H9 (cell line): ENCODE measurements at regions not wholly inside any gene's neighbourhood (a gene's known extent, or its start where the extent isn't known, plus 50 kb on each side); places are given as distances from the start of the nearest gene placed in this dataset.

Source experiments
- DNase-seq: peaks from one replicate; pipeline ENCODE4 v3.0.0-alpha.2; 2017
- H2AFZ ChIP-seq: one replicate; pipeline ENCODE4 v1.6.1; 2013; ENCODE audit warnings: mild to moderate bottlenecking, low read length, control low read depth, moderate library complexity
- H2AK5ac ChIP-seq: 2 replicates; pipeline ENCODE4 v1.6.1; 2013; ENCODE audit warnings: low read length, control low read depth, mixed read lengths; ENCODE audit not compliant: insufficient read length
- H2BK120ac ChIP-seq: one replicate; pipeline ENCODE4 v1.6.1; 2013; ENCODE audit warnings: low read depth, mild to moderate bottlenecking, low read length, control low read depth, inconsistent platforms; ENCODE audit not compliant: poor library complexity, severe bottlenecking
- H2BK12ac ChIP-seq: 2 replicates; pipeline ENCODE4 v1.6.1; 2013; ENCODE audit warnings: low read length, control low read depth, mixed read lengths, low read depth; ENCODE audit not compliant: insufficient read length
- H2BK15ac ChIP-seq: 2 replicates; pipeline ENCODE4 v1.6.1; 2013; ENCODE audit warnings: low read depth, low read length, control low read depth
- H2BK20ac ChIP-seq: one replicate; pipeline ENCODE4 v1.6.1; 2013; ENCODE audit warnings: low read depth, mild to moderate bottlenecking, low read length, control low read depth, inconsistent platforms; ENCODE audit not compliant: poor library complexity, severe bottlenecking
- H2BK5ac ChIP-seq: 2 replicates; pipeline ENCODE4 v1.6.1; 2013; ENCODE audit warnings: low read length, control low read depth, mixed read lengths; ENCODE audit not compliant: insufficient read length
- H3K14ac ChIP-seq: 2 replicates; pipeline ENCODE4 v1.6.1; 2013; ENCODE audit warnings: low read length, control low read depth; ENCODE audit not compliant: insufficient read depth
- H3K18ac ChIP-seq: 2 replicates; pipeline ENCODE4 v1.6.1; 2013; ENCODE audit warnings: low read depth, mild to moderate bottlenecking, mixed read lengths, low read length, control low read depth; ENCODE audit not compliant: insufficient read length
- H3K23ac ChIP-seq: 2 replicates; pipeline ENCODE4 v1.6.1; 2013; ENCODE audit warnings: low read length, control low read depth, mixed read lengths, low read depth; ENCODE audit not compliant: insufficient read length
- H3K23me2 ChIP-seq: 2 replicates; pipeline ENCODE4 v1.6.1; 2013; ENCODE audit warnings: low read depth, mild to moderate bottlenecking, mixed read lengths, low read length, control low read depth; ENCODE audit not compliant: insufficient read length, poor library complexity, severe bottlenecking
- H3K27ac ChIP-seq: 2 replicates; pipeline ENCODE4 v1.5.1; 2013; ENCODE audit warnings: low read length, control low read depth, mixed read lengths, low read depth; ENCODE audit not compliant: insufficient read length
- H3K27me3 ChIP-seq: 2 replicates; pipeline ENCODE4 v1.6.1; 2013; ENCODE audit warnings: low read length, control low read depth, inconsistent platforms; ENCODE audit not compliant: insufficient read depth
- H3K4ac ChIP-seq: 2 replicates; pipeline ENCODE4 v1.6.1; 2013; ENCODE audit warnings: low read depth, mild to moderate bottlenecking, control low read depth, inconsistent platforms, low read length, moderate library complexity
- H3K4me1 ChIP-seq: 2 replicates; pipeline ENCODE4 v1.6.1; 2013; ENCODE audit warnings: low read length, control low read depth, inconsistent platforms; ENCODE audit not compliant: insufficient read depth
- H3K4me2 ChIP-seq: 2 replicates; pipeline ENCODE4 v1.6.1; 2013; ENCODE audit warnings: low read length, control low read depth, mixed read lengths; ENCODE audit not compliant: insufficient read length, insufficient read depth
- H3K56ac ChIP-seq: 2 replicates; pipeline ENCODE4 v1.6.1; 2013; ENCODE audit warnings: low read depth, mild to moderate bottlenecking, mixed read lengths, low read length, control low read depth; ENCODE audit not compliant: insufficient read length
- H3K79me1 ChIP-seq: 2 replicates; pipeline ENCODE4 v1.6.1; 2013; ENCODE audit warnings: low read depth, mild to moderate bottlenecking, moderate library complexity, low read length, control low read depth, inconsistent platforms; ENCODE audit not compliant: insufficient read depth, poor library complexity, severe bottlenecking
- H3K79me2 ChIP-seq: 2 replicates; pipeline ENCODE4 v1.6.1; 2013; ENCODE audit warnings: low read length, control low read depth, inconsistent platforms; ENCODE audit not compliant: insufficient read depth
- H3K9ac ChIP-seq: 2 replicates; pipeline ENCODE4 v1.6.1; 2013; ENCODE audit warnings: low read length, control low read depth, mixed read lengths; ENCODE audit not compliant: insufficient read length; ENCODE audit errors: extremely low read depth
- H3K9me3 ChIP-seq: one replicate; pipeline ENCODE4 v1.6.1; 2013; ENCODE audit warnings: low read depth, low read length, inconsistent platforms; ENCODE audit not compliant: control insufficient read depth
- H3T11ph ChIP-seq: one replicate; pipeline ENCODE4 v1.6.1; 2013; ENCODE audit warnings: mild to moderate bottlenecking, low read length, control low read depth, inconsistent platforms
- H4K20me1 ChIP-seq: one replicate; pipeline ENCODE4 v1.6.1; 2013; ENCODE audit not compliant: control insufficient read depth, insufficient read length, insufficient read depth
- H4K5ac ChIP-seq: 2 replicates; pipeline ENCODE4 v1.6.1; 2013; ENCODE audit warnings: low read depth, mild to moderate bottlenecking, mixed read lengths, low read length, control low read depth; ENCODE audit not compliant: insufficient read length
- H4K8ac ChIP-seq: replicated peaks from 2 replicates; pipeline ENCODE4 v1.6.1; 2013; ENCODE audit warnings: low read length, control low read depth, mixed read lengths, low read depth; ENCODE audit not compliant: insufficient read length
- H4K91ac ChIP-seq: 2 replicates; pipeline ENCODE4 v1.6.1; 2013; ENCODE audit warnings: low read depth, mild to moderate bottlenecking, moderate library complexity, mixed read lengths, low read length, control low read depth; ENCODE audit not compliant: insufficient read length
- H3K27ac Mint-ChIP-seq, 3 experiments: 2 replicates in 2 of 3; 3 replicates in 1 of 3; pipeline ENCODE4 v1.8.0; 2020 to 2021; ENCODE audit warnings: mixed read lengths in 3 of 3, mild to moderate bottlenecking in 1 of 3, moderate library complexity in 1 of 3
- H3K27me3 Mint-ChIP-seq: 2 replicates; pipeline ENCODE4 v1.8.0; 2021; ENCODE audit warnings: low read depth, mild to moderate bottlenecking, moderate library complexity, mixed read lengths
- H3K36me3 Mint-ChIP-seq, 3 experiments: 2 replicates in 2 of 3; 3 replicates in 1 of 3; pipeline ENCODE4 v1.8.0; 2020 to 2021; ENCODE audit warnings: low read depth in 3 of 3, mixed read lengths in 3 of 3; ENCODE audit not compliant: insufficient read depth in 1 of 3
- H3K4me1 Mint-ChIP-seq, 2 experiments: 2 replicates each; pipeline ENCODE4 v1.8.0; 2020; ENCODE audit warnings: mixed read lengths in 2 of 2
- H3K4me3 Mint-ChIP-seq, 2 experiments: 2 replicates in 1 of 2; 3 replicates in 1 of 2; pipeline ENCODE4 v1.8.0; 2020 to 2021; ENCODE audit warnings: mild to moderate bottlenecking in 2 of 2, mixed read lengths in 2 of 2, moderate library complexity in 1 of 2
- H3K9me3 Mint-ChIP-seq, 2 experiments: 2 replicates in 1 of 2; 3 replicates in 1 of 2; pipeline ENCODE4 v1.8.0; 2020; ENCODE audit warnings: mild to moderate bottlenecking in 2 of 2, mixed read lengths in 2 of 2, moderate library complexity in 1 of 2
- CTCF ChIP-seq: fragments of 200-600 bp; sonication (generic); conservative IDR thresholded peaks from 3 replicates; pipeline ENCODE4 v1.8.0; 2021; ENCODE audit warnings: antibody characterized with exemption, mild to moderate bottlenecking
- WGBS: extraction: QIAGEN DNeasy Blood & Tissue Kit; methylation state at CpG from one replicate; pipeline ENCODE4 v1.1.7; 2013; ENCODE audit warnings: missing lambda C conversion rate, low lambda C conversion rate, mixed read lengths; ENCODE audit not compliant: insufficient read length; ENCODE audit errors: extremely low coverage; 5-methylcytosine and 5-hydroxymethylcytosine counted together

- no peak overlapping the region for H3K56ac ChIP-seq
- no peak overlapping the region; a peak in 1 of 7 replicates for H3K27ac Mint-ChIP-seq
- H3K4ac ChIP-seq, result no peak overlapping the region
- no peaks in the 10 kb centered on the region for H3K79me2 ChIP-seq
- H2BK15ac ChIP-seq, result no peak overlapping the region
- H2BK20ac ChIP-seq, result no peak overlapping the region
- H4K20me1 ChIP-seq, result no peaks in the 10 kb centered on the region
- H3K4me2 ChIP-seq, result no peak overlapping the region
- H3K27ac ChIP-seq, result no peak overlapping the region
- no peak overlapping the region for H2BK5ac ChIP-seq
- H3K4me3 Mint-ChIP-seq, result no peak overlapping the region
- H2BK120ac ChIP-seq, result no peak overlapping the region
- peaks cover 23 to 25% of the 10 kb centered on the region in 2 experiments for H3K4me1 Mint-ChIP-seq
- H3K9ac ChIP-seq, result no peak overlapping the region
- H2BK12ac ChIP-seq, result no peak overlapping the region
- no peak overlapping the region for H3K23ac ChIP-seq
- H3K23me2 ChIP-seq, result no peaks in the 10 kb centered on the region
- no peak for TF ChIP-seq CTCF
- H4K91ac ChIP-seq, result no peak overlapping the region
- H3K18ac ChIP-seq, result no peak overlapping the region
- H3K9me3 ChIP-seq, result no peaks in the 10 kb centered on the region
- no peak for DNase-seq
- H3K36me3 Mint-ChIP-seq, result no peaks in the 10 kb centered on the region; a peak in 1 of 7 replicates
- WGBS, result no CpG with 5 or more reads among the region's 1 CpG
- H4K5ac ChIP-seq, result no peak overlapping the region
- no peaks in the 10 kb centered on the region; a peak in 1 of 5 replicates for H3K9me3 Mint-ChIP-seq
- H3K27me3 Mint-ChIP-seq, result no peaks in the 10 kb centered on the region
- H4K8ac ChIP-seq, result no peak overlapping the region
- no peaks in the 10 kb centered on the region for H3K4me1 ChIP-seq
- no peak overlapping the region for H3K14ac ChIP-seq
- no peak overlapping the region for H3T11ph ChIP-seq
- H2AK5ac ChIP-seq, result no peak overlapping the region
- H3K27me3 ChIP-seq, result no peaks in the 10 kb centered on the region
- H2AFZ ChIP-seq, result no peak overlapping the region
- no peaks in the 10 kb centered on the region for H3K79me1 ChIP-seq
Observed at GRCh38 chr20:11851646-11852045, 66.0 kb upstream of the BTBD3 start.
